ENCODE measurements at regions not wholly inside any gene's neighbourhood (a gene's known extent, or its start where the extent isn't known, plus 50 kb on each side); places are given as distances from the start of the nearest gene placed in this dataset.

GRCh38 chr18:59968583-59968982 lies 68.8 kb downstream of the PMAIP1 start:
- no peak overlapping the region for H3K4me3 ChIP-seq (ENCODE audit: low read depth, poor library complexity, severe bottlenecking)
- intact Hi-C loops (cut with DNase I; ENCODE audit: low total_unique reads), result no loop called here
- TF ChIP-seq POLR2A (IDR thresholded peaks at IDR 0.05) (no peak), CTCF (IDR thresholded peaks at IDR 0.05) (no peak)
- no peak for DNase-seq (ENCODE audit: low spot score in 2 of 2)
- 63 to 64% methylated on average over 2 of the region's 2 CpGs for WGBS, 2 donors

GRCh38 chr18:59967878-59968277 lies 68.1 kb downstream of the PMAIP1 start:
- no peak for DNase-seq (ENCODE audit: low spot score in 2 of 2)
- intact Hi-C loops (cut with DNase I; ENCODE audit: low total_unique reads), result no loop called here
- 96 to 100% methylated on average over 2 of the region's 2 CpGs for WGBS, 2 donors
- H3K4me3 ChIP-seq (ENCODE audit: low read depth, poor library complexity, severe bottlenecking), result no peak overlapping the region
- no peak for TF ChIP-seq CTCF (IDR thresholded peaks at IDR 0.05)
- TF ChIP-seq POLR2A (IDR thresholded peaks at IDR 0.05), result no peak

GRCh38 chr18:59966913-59967312 lies 67.1 kb downstream of the PMAIP1 start:
- intact Hi-C loops (cut with DNase I; ENCODE audit: low total_unique reads), result no loop called here
- no peak for TF ChIP-seq CTCF (IDR thresholded peaks at IDR 0.05)
- no peak for TF ChIP-seq POLR2A (IDR thresholded peaks at IDR 0.05)
- WGBS, 2 donors, result 29 to 54% methylated on average over 2 of the region's 2 CpGs
- no peak overlapping the region for H3K4me3 ChIP-seq (ENCODE audit: low read depth, poor library complexity, severe bottlenecking)
- no peak for DNase-seq (ENCODE audit: low spot score in 2 of 2)

GRCh38 chr18:59963229-59963628 lies 63.4 kb downstream of the PMAIP1 start:
- WGBS, 2 donors, result 72% methylated on average over 5 of the region's 5 CpGs
- DNase-seq (ENCODE audit: low spot score in 2 of 2), result no peak
- no peak overlapping the region for H3K4me3 ChIP-seq (ENCODE audit: low read depth, poor library complexity, severe bottlenecking)
- no peak for TF ChIP-seq POLR2A (IDR thresholded peaks at IDR 0.05)
- no peak for TF ChIP-seq CTCF (IDR thresholded peaks at IDR 0.05)
- intact Hi-C loops (cut with DNase I; ENCODE audit: low total_unique reads), result loop anchor here (5.0 kb wide), 1 partner anchor 499 kb away; no protein-coding TSS in a partner anchor

GRCh38 chr18:59961070-59961469 lies 61.3 kb downstream of the PMAIP1 start:
- TF ChIP-seq POLR2A (IDR thresholded peaks at IDR 0.05), result no peak
- no peak for TF ChIP-seq CTCF (IDR thresholded peaks at IDR 0.05)
- intact Hi-C loops (cut with DNase I; ENCODE audit: low total_unique reads), result loop anchor here (5.0 kb wide), 1 partner anchor 501 kb away; no protein-coding TSS in a partner anchor
- peak in 1 of 2 donors; percentile 50 for DNase-seq (ENCODE audit: low spot score in 2 of 2)
- WGBS, 2 donors, result 44 to 55% methylated on average over 4 of the region's 4 CpGs
- H3K4me3 ChIP-seq (ENCODE audit: low read depth, poor library complexity, severe bottlenecking), result no peak overlapping the region

GRCh38 chr18:59960272-59960671 lies 60.5 kb downstream of the PMAIP1 start:
- no peak overlapping the region for H3K4me3 ChIP-seq (ENCODE audit: low read depth, poor library complexity, severe bottlenecking)
- intact Hi-C loops (cut with DNase I; ENCODE audit: low total_unique reads), result loop anchor here (5.0 kb wide), 1 partner anchor 502 kb away; no protein-coding TSS in a partner anchor
- no peak for DNase-seq (ENCODE audit: low spot score in 2 of 2)
- TF ChIP-seq CTCF (IDR thresholded peaks at IDR 0.05), result no peak
- TF ChIP-seq POLR2A (IDR thresholded peaks at IDR 0.05), result no peak
- 88 to 95% methylated on average over 2 of the region's 2 CpGs for WGBS, 2 donors

Measured in lower leg skin (tissue), 4 donors.